GM12864 (cell line): ENCODE measurements at regions not wholly inside any gene's neighbourhood (a gene's known extent, or its start where the extent isn't known, plus 50 kb on each side); places are given as distances from the start of the nearest gene placed in this dataset.

Experiments used
- DNase-seq: peaks from one replicate; pipeline ENCODE4 v3.0.0-alpha.2; 2011; ENCODE audit warnings: low read depth
- H3K4me3 ChIP-seq: 2 replicates; pipeline ENCODE4 v1.5.1; 2011; ENCODE audit warnings: mild to moderate bottlenecking, low read depth, low read length, control low read depth
- TF ChIP-seq, protein P1 (sequence below): IDR thresholded peaks from 2 replicates; pipeline ENCODE4 v1.5.1; 2011; ENCODE audit warnings: low read depth, mild to moderate bottlenecking, moderate library complexity, low read length, control low read depth, inconsistent platforms; ENCODE audit errors: missing control alignments

DNA sequence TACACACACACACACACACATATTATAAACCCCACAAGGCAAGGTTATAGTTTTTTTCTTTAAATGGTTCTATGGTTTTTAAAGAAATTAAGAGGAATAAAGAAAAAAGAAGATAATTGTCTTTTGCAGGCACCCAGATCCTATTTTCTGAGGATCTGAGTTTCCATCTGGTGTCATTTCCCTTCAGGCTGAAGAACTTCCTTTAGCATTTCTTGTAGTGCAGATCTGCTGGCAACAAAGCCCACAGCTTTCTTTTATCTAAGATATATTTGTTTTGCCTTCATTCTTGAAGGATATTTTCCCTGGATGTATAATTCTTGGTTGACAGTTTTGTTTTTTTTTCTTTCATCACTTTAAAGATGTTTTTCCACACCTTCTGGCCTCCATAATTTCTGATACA lies 57.6 kb upstream of the PMEPA1 start:
- no peak overlapping the region for H3K4me3 ChIP-seq
- no peak for DNase-seq
- TF ChIP-seq, protein P1, sequence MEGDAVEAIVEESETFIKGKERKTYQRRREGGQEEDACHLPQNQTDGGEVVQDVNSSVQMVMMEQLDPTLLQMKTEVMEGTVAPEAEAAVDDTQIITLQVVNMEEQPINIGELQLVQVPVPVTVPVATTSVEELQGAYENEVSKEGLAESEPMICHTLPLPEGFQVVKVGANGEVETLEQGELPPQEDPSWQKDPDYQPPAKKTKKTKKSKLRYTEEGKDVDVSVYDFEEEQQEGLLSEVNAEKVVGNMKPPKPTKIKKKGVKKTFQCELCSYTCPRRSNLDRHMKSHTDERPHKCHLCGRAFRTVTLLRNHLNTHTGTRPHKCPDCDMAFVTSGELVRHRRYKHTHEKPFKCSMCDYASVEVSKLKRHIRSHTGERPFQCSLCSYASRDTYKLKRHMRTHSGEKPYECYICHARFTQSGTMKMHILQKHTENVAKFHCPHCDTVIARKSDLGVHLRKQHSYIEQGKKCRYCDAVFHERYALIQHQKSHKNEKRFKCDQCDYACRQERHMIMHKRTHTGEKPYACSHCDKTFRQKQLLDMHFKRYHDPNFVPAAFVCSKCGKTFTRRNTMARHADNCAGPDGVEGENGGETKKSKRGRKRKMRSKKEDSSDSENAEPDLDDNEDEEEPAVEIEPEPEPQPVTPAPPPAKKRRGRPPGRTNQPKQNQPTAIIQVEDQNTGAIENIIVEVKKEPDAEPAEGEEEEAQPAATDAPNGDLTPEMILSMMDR, result no peak

DNA sequence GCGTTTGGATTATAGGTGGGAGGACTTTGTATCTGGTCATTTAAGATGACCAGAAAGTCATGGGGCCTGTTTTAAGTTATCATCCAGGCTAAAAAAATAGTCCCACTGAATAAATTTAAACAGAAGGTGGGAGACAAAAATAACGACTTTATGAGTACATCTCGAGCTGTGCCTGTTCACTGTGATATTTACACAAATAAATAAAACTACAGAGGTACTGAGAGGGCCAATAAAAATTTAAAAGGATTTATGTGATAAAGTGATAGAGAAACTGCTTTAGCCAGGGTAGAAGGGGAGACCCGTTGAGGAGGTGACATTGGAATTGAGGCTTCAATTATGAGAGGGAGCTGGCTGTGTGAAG lies 53.4 kb upstream of the PMEPA1 start:
- TF ChIP-seq, protein P1, result no peak
- DNase-seq, result no peak
- no peak overlapping the region for H3K4me3 ChIP-seq

DNA sequence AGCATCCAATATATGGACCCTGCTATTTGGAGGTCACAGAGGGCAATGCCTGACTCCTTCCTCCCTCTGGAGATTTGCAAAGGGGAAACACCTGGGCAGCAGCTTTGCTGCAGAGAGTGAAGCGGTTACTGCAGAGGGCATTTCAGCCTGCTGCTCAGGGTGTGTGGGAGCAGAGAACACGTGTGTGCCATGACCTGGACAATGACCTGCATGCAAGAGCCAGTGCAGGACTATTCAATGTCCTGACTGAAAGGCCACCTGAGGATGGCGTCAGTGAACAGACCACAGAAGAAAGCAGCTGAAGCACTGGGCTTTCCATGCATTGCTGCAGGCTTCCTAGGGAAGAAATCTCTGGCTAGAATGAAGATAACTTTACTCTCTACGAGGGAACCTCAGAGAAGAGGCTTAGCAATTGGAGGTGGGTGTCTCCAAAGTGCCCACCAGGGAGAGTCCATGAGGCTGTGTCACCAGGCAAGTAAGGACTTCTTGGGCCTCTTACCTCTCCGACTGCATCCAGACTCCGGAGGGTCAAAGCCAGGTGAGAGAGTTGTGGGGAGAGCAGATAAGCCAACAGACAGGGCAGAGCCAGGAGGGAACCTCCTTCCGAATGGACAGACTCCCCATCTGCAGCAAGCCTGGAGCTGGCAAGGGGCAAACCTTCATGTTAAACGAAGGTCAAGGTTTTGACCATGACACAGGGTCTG lies 52.9 kb upstream of the PMEPA1 start:
- DNase-seq, result no peak
- TF ChIP-seq, protein P1, result no peak
- H3K4me3 ChIP-seq, result no peak overlapping the region

DNA sequence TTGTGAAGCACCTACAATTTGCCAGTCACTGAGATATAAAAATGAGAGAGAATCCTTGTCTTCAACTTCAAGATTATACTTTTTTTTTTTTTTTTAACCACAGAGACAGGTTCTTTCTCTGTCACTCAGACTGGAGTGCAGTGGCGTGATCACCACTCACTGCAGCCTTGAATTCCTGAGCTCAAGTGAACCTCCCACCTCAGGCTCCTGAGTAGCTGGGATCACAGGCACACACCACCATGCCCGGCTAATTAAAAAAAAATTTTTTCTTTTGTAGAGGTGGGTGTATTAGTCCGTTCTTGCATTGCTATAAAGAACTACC lies 51.6 kb upstream of the PMEPA1 start:
- H3K4me3 ChIP-seq, result no peak overlapping the region
- TF ChIP-seq, protein P1, result no peak
- no peak for DNase-seq

DNA sequence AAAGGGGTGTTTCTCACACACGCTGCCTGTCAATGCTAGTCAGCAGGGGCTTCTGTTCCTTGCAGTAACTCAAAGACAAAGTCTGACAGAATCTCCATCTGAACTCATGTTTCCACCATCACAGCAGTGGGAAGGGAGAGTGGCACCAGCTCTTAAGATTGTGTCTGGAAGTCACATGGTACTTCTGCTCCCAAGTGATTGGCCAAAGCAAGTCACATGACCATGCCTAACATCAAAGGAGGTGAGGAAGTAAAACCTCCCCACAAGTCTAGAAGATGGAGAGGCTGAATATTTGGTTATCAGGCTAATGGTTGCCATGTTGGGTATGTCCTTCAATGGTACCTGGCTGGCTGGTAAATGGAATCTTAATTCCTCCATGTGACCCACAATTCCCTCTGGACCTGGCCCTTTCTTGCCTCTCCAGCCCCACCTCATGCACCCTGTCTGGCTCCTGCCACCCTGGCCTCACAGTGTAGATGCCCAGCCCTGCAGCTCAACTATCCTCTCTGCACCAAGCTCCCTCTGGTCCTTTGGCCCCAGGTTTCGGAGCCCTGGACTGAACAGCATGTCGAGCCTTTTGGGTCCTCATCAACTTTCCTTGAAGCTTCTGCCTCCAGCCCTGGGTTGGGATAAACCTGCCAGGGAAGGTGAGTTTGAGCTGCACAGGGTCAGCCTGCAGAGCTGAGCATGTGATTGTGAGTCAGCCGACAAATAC lies 51.0 kb upstream of the PMEPA1 start:
- no peak for DNase-seq
- TF ChIP-seq, protein P1, result no peak
- H3K4me3 ChIP-seq, result no peak overlapping the region

DNA sequence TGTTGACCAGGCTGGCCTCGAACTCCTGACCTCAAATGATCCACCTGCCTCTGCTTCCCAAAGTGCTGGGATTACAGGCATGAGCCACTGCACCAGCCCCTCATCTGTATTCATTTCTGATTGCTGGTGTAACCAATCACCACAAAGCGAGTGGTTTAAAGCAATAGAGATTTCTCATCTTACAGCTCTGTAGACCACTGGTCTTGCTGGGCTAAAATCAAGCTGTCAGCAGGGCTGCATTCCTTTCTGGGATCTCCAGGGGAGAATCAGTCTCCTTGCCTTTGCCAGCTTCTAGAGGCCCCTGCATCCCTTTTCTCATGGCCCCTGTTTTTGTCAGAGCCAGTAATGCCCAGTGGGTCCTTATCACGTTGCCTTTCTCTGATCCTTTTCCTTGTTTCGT lies 49.9 kb upstream of the PMEPA1 start:
- no peak for DNase-seq
- TF ChIP-seq, protein P1, result no peak
- no peak overlapping the region for H3K4me3 ChIP-seq
